ENCODE measurements at regions not wholly inside any gene's neighbourhood (a gene's known extent, or its start where the extent isn't known, plus 50 kb on each side); places are given as distances from the start of the nearest gene placed in this dataset.

DNA sequence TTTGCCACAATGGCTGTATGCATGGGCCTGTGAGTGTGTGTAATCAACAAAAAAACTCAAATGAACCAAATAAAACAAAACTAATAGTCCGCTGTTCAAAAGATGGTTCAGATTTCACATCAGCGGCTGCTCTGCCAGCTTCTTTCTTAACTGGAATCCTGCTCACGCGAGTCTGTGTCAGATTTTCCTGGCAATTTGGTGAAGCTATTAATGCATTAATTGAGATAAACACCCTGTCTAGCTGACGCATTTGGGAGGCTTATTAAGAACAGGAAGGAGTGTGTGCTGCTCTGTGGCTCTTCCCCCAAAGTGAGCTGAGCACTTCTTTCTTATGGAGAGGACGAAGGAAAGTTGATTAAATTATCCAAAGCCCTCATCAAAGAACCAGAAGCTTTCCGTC, 336.6 kb upstream of the MKI67 start:
- no peak for DNase-seq (ENCODE audit: low read depth)

DNA sequence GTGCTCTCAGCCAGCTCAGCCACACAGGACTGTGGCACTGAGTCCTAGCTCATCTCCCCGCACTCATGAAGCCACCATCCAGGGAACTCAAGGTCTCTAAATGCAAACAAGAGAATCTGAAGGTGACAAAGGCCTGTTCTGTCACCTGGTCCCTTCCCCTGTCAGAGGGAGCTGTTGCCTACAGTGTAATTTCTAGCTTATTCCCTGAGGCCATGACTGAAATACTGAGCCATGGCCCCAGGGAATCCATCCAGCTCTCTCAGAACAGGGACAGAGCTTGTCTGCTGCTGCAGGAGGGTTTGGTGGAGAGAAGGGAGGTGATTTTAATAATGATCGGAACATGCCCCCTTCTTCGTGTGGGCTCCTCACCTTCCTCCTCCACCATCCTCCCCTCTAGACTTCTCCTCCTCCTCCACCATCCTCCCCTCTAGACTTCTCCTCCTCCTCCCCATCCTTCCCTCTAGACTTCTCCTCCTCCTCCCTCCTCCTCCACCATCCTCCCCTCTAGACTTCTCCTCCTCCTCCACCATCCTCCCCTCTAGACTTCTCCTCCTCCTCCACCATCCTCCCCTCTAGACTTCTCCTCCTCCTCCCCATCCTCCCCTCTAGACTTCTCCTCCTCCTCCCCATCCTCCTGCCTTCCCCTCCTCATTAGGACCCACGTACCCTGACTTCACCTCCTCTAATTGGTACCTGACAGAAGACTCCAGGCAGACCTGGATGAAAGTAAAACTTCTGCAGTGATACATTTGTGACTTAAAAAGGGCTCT, 338.0 kb upstream of the MKI67 start:
- DNase-seq (ENCODE audit: low read depth): no peak

DNA sequence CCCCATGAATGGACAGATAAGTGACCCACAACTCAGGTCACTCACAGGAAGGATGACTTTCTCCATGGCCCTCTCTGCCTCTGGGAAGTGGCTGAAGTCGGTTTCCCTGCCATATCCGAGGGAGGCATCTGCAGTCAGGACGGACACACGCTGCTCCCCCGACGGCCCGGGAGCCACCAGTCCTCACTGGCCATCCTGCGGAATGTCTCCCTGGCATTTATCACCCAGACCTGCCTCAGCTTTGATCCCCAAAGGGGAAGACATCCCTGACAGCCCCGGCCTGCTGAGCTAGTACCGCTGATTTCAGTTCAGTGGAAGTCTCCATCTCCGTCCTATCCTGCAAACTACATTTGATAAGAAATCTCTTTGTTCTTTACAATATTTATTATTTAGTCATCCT, 339.5 kb upstream of the MKI67 start:
- no peak for DNase-seq (ENCODE audit: low read depth)

DNA sequence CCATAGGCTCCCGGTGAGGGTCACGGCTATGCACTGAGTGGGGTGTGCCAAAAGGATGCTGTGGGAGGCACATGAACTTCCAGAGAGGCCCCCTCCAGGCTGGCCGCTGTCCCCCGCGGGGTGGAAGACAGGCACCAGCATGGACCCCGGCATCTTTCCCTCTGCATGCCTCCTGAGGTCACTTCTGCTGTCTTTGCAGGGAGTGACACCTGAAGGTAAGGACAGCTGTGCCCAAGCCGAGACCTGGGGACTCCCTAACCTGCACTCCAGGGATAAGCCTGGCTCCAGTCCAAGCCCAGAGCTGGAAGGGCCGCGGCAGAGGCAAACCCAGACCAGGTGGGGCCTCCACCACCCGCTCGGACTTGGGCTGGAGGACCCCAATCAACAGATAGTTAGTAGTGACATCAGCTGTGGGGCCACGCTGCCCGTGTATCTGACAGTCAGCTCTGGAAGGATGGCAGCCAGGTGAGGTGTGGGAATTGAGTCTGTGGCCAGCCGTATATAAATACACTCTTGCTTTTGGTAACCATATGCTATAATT, 340.7 kb upstream of the MKI67 start:
- no peak for DNase-seq (ENCODE audit: low read depth)

DNA sequence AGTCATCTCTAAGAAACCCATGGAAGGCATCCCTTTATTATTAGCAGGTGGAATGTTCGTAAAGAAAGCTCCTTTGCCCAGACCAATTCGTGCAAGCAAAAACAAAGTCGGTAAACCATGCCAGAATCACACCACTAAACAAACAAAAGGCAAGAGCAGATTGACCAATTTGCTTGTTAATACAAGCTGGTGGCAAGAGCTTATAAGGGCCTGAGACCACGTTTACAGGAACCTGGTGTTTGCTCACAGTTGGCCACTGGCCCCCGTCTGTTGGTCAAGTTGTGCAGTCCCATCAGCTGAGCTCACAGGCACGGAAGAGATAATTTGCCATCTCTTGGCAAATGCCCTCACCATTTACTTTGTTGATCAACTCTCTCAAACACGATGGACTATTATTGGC, 342.2 kb upstream of the MKI67 start:
- DNase-seq (ENCODE audit: low read depth): no peak

DNA sequence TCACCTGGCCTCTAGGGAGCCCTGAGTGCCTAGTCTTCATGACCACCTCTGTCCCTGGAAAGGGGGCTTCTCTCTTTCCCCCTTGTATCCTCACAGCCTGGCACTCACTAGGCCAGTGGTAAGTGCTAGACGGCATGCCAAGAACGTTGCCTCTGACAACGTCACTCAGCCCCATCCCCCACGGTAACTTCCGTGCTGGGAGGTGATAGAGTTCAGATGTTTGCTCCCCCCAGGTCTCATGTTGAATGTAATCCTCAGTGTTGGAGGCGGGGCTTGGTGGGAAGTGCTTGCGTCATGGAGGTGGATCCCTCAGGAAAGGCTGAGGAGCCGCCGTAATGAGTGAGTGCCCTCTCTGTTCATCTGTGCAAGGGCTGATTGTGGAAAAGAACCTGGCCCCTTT, 343.3 kb upstream of the MKI67 start:
- no peak for DNase-seq (ENCODE audit: low read depth)

DNA sequence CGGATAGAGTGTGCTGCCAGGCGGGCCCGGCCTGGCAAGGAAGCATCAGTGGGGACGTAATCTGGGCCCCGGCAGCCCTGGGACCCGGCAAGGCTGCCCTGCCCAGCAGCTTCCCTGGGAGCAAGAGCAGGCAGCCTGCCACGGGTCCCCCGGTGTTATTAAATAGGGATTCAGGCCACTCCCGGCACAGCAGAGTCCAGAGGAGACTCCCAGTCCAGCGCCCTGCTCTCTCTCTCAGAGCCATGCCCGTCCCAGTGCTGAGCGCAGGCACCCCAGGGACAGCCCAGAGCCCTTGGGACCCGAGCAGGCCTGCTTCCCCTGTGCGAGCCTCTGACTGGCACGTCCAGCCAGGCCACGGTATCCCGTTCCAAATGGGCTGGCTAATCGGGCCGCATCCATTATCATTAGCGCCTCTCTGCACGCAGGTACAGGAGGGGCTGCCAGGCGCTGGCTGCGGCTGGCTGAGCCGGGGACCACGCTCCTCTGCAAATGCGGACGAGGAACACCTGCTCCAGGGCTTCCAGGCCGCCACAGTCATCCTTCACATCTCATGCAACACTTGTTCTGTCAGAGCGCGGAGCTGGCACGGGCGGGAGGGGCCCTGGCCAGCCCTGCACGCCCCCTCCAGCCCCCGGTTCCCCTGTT, 344.2 kb upstream of the MKI67 start:
- DNase-seq (ENCODE audit: low read depth): no peak

DNA sequence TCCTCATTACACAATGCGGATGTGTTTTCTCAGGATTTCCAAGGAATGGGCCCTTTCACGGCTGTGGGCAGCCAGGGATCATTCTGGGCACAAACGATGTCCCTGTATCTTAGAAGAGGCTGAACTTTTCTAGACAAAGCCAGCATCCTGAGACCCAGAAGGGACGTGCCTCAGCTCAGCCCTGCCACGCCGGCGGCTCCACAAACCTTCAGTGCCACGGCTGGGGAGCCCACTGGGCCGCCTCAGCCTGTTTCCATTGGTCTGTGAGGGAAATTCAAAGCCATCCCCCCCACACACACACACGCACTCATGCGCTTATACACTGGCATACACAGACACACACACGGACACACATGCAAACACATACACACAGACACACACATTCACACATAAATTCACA, 344.9 kb upstream of the MKI67 start:
- no peak for DNase-seq (ENCODE audit: low read depth)

DNA sequence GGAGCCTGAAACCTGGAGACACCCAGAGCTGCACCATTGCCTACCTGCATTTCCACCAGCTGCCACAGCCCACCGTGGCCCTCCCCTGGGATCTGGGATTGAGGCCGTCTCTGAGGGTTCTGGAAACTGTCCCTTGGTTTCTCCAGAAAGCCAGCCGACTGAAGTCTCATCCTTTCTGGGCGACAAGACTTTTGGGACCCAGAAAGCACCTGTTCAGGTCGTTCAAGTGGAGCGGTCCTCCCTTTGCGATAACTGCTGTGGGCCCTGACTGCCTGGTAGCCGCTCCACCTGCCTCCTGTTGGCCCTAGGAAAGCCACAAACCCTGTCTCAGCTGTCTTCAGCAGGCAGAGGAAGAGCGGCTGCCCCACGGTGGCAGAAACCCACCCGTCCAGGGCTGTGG, 346.0 kb upstream of the MKI67 start:
- DNase-seq (ENCODE audit: low read depth): no peak

DNA sequence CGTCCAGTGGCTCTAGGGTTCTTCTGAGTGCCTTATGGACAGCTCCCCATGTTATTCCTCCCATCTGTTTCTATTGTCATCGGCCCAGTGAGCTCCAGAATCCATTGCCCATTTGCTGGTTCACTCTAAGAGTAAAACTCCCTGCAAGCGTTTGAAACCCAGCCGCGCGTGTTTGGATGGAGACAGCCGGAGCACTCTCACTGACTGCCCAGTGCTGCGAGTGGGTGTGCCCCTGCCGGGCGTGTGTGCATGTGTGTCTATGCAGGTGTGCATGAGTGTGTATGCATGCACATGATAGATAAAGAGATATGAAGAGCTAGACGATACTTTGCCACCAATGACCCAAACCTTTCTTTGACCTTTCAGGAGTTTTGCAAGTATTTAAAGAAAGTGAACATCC, 347.2 kb upstream of the MKI67 start:
- DNase-seq (ENCODE audit: low read depth): no peak

DNA sequence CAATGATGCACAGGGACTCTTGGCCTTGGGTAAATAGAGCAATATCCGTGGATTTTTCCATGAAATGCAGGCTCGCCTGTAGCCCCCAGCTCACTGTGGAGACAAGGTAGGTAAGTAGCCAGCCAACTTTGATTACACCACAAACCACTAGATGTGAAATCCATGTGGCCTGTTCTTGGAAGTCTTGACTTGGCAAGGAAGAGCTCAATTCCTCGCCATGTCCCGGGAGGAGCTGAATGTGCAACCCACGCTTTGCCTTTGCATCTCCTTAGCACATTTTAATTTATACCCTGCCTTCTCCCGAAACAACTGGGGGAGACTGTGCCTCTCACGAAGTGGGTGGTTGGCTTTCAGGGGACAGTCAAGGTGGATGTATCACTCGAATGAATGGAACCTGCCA, 347.7 kb upstream of the MKI67 start:
- DNase-seq (ENCODE audit: low read depth): no peak

DNA sequence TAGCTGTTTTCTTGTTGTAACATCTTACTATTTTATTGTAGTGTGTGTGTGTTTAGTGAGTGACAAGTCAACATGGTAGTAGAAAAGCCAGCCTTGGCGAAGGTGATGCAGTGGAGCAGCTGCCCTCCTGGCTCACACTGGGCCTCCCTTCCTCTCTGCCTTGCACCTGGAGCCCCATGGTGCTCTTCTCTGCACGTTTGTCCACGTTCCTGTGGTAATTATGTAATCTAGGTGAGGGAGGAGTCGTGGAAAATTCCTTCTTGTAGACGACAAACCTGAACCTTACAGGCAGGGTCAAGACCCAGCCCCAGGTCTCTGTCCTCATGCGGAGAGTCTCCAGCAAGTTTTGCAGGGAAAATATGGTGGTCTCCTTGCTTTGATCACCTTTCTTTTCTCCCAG, 348.3 kb upstream of the MKI67 start:
- DNase-seq (ENCODE audit: low read depth): no peak

DNA sequence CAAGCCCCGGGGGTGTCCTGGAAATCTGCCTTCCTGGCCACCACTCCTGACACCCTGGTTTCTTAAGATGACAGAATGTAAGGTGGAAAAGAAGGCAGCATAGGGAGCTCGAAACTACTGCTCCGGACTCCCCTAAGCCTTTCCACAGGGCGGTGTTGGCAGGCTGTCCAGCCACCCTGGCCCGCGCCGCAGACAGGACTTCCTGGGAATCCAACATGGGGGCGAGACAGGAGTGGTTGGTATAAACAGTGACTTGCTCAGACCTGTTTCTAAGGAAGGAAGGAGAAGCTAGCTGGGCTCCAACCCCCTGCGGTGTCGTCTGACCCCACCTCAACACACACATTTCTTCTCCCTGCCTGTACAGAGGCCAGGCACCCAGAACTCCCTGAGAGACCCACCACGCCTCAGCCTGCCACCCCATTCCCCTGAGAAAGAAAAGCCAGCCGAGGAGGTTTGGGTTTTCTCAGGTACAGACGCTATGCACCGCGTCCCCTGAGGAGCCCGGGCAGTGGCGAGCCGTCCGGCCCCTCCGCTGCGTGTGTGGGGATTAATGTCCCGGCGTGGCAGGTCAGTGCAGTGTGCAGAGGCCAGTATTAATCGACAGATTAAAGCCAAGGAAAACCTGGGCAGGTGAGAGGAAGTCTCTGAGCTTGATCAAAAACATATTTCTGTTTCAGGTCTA, 349.6 kb upstream of the MKI67 start:
- DNase-seq (ENCODE audit: low read depth): no peak

DNA sequence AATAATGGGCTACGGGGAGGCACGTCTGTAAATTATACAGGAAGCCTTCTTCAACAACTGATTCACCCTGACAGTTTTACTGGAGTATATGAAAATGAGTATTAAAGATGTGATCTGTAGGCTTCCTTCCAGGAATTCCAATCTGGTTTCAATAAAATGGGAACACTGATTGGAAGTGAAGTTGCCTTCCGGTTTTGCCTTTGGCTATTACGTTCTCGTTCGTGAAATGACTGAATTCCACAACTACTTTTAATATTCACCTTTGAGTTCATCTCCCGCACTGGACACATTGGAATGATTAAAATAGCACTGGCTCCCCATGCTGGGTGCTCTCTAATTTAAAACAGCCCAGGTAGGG, 350.1 kb upstream of the MKI67 start:
- no peak for DNase-seq (ENCODE audit: low read depth)

DNA sequence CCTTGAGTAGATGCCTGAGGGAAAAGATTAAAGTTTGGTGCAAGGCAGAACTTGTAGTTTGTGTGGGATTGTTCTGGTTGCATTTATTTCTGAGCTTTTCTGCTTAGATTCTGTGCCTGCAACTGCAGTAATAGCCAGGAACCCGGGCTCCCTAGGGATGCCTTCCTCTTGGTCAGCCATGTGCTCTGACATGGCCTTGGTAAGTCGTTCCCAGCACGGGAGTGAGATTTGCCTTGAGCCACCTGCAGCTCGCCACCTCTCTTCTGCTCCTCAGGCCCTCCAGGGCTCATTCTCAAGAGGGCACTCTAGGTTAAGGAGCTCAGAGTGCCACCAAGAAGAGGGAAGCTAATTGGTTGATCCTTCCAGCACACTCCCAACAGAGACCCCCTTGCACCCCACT, 350.6 kb upstream of the MKI67 start:
- no peak for DNase-seq (ENCODE audit: low read depth)

DNA sequence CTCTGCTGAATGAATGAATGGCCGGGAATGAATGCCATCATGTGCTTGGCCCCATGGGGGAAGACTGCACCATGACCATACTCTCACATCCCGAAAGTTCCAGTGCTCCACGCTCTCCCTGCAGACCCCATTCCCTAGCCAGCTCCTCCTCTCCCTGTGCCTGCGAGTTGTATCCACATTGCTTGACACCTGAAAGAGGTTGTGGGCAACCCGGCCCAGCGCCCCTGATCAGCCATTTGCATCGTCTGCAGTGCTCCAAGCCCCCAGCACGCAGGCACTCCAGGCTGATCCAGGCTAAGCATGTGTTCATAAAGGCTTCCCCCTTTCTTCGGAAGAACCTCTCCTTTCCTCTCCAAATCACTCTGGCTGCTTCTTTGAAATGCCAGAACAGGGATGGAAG, 354.4 kb upstream of the MKI67 start:
- DNase-seq (ENCODE audit: low read depth): no peak

DNA sequence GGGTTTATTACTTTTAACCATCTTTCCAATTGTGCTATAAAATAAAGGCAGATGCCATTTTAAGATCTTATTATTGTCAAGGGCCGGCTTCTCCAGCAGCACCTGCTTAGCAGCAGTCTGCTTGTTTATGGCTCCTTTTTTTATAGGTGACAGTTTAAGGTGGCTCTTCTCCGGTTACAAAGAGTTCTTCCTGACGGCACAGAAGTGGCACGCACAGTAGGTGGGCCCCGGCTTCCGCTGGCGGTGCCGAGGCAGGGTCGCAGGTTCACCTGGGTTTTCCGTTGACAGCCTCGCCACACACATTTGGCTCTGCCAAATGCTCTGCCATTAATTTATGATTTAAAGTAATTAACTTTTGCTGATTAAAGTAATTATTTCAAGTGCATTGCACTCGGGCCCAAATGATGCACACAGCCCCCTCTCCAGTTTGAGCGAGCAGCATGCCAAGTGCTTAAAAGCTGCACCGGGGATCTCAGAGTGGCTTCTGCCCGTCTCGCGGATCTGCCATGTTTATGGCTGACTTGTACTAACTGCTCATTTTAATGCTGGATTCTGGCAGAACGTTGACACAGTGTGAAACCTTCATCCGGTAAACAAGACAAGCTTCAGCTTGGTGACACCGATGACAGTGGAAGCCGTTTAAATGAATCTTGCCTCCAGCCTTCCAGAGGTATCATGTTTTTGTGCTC, 355.1 kb upstream of the MKI67 start:
- no peak for DNase-seq (ENCODE audit: low read depth)

DNA sequence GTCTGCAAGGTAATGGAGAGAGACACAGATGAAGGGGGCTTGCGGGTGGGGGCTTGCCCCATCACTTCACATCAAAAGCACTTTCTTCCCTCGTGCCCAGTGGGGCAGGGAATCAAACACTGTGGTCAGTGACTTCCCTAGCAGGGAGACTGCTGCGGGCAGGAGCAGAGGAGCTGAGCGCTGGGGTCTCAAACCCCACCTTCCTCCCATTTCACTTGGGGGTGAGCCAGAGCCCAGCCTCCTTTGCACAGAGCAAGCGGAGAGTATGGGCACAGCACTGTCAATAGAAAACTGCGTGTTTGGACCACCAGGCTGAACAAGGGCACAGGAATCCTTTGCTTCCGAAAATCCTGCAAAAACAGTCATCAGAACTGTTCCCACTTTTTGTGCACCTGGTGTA, 355.8 kb upstream of the MKI67 start:
- no peak for DNase-seq (ENCODE audit: low read depth)

DNA sequence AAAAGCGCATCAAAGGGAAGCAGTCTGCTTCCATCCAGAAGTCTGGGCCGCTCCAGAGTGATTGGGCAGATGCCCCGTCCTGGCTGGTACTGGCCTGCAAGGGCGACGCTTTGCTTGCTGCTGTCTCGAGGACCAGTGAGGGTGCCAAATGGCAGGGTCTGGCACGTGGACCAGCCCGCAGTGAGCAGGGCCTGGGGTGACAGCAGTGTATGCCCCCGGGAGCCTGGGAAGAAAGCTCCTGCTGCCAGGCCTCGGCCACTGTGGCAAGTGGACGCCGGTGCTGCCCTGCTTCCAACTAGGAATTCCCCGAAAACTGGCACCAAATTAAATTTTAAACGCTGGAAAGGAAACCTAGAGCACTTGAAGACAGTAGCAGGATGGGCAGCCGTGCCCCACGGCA, 357.0 kb upstream of the MKI67 start:
- DNase-seq (ENCODE audit: low read depth): no peak

DNA sequence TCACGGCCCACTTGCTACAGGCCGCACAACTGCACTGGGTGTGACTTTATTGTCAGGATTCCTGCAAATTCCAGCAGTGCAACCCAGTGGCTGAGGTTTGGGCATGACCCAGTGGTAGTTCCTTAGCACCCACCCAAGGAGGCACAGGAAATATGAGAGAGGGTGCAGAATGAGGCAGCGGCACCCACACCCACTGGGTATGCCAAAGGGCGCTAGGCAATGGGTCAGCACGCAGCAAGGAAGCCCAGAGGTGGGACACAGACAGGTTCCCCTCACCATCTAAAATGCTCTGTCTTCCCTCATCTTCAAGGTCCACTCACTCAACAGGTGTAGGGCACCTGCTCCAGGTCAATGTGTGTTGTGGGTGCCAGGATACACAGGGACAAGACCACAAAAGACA, 357.8 kb upstream of the MKI67 start:
- no peak for DNase-seq (ENCODE audit: low read depth)

DNA sequence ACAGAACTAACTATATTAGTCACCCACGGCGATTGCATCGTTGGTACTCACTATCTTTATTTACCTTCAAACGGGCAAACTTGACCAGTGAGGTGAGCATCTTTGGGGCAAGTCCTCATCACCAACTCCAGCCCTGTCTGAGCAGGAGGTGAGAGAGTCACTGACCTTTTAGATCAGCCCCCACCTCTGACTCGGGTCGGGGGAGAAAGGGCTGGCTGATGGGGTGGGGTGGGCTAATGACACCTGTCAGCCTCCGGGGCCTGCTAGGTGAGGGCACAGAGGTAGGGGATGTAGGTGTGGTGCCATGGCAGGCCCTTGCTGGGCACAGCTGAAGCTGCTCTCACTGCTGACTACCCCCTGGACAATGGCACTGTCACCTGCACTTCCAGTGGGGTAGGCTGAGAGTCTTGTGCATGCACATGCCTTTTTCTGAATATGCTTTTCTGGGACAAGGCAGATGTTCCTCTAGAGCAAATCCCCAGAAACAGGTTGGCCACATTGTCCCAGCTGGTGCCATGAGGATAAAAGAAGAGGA, 359.5 kb upstream of the MKI67 start:
- DNase-seq (ENCODE audit: low read depth): no peak

DNA sequence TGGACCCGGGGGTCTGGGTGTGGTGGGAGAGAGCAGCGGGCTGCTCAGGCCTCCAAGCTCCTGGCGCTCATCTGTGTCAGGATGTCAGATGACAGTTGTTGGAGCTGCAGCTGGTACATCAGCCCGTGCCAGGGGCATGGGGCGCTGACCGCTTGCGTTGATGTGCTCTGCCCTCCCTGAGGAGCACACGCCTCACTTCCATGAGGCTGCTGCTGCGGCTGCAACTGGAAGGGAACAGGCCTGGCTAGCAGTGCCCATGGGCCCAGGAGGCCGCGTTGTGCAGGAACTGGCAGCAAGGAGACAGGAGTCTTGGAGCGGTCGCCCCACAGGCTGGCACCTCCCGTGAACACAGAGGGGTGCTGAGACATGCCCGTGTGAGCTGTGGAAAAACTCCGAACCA, 361.3 kb upstream of the MKI67 start:
- DNase-seq (ENCODE audit: low read depth): no peak
